OCI-LY1 (cell line): ENCODE measurements at regions not wholly inside any gene's neighbourhood (a gene's known extent, or its start where the extent isn't known, plus 50 kb on each side); places are given as distances from the start of the nearest gene placed in this dataset.

Source experiments
- H2AFZ ChIP-seq: fragments of 200-600 bp; sonication (generic), shearing (Covaris generic); 2 replicates; pipeline ENCODE4 v1.6.0; 2014; ENCODE audit warnings: antibody characterized with exemption, mild to moderate bottlenecking, low read length
- H3F3A ChIP-seq: fragments of 200-600 bp; sonication (generic), shearing (Covaris generic); 2 replicates; pipeline ENCODE4 v1.6.0; 2014; ENCODE audit warnings: mild to moderate bottlenecking, antibody characterized with exemption, low read length, moderate library complexity; ENCODE audit not compliant: insufficient read depth
- H3K27ac ChIP-seq: fragments of 200-600 bp; sonication (generic); 2 replicates; pipeline ENCODE4 v1.5.1; 2014; ENCODE audit warnings: low read length, mixed run types, mild to moderate bottlenecking, low read depth; ENCODE audit not compliant: poor library complexity, severe bottlenecking
- H3K27me3 ChIP-seq: fragments of 200-600 bp; sonication (generic); 2 replicates; pipeline ENCODE4 v1.6.0; 2014; ENCODE audit warnings: antibody characterized with exemption, mild to moderate bottlenecking, low read length, moderate library complexity; ENCODE audit not compliant: insufficient read depth
- H3K36me3 ChIP-seq: fragments of 200-600 bp; sonication (generic); 2 replicates; pipeline ENCODE4 v1.6.1; 2014; ENCODE audit warnings: mild to moderate bottlenecking, antibody characterized with exemption, low read length, moderate library complexity, mixed read lengths; ENCODE audit not compliant: insufficient read depth
- H3K4me1 ChIP-seq: fragments of 200-600 bp; sonication (generic); 2 replicates; pipeline ENCODE4 v1.5.1; 2014; ENCODE audit warnings: mild to moderate bottlenecking, low read length, moderate library complexity; ENCODE audit not compliant: insufficient read depth, severe bottlenecking
- H3K4me2 ChIP-seq: fragments of 200-600 bp; sonication (generic), shearing (Covaris generic); 2 replicates; pipeline ENCODE4 v1.6.1; 2014; ENCODE audit warnings: low read length
- H3K4me3 ChIP-seq: fragments of 200-600 bp; sonication (generic); 2 replicates; pipeline ENCODE4 v1.5.1; 2014; ENCODE audit warnings: low read length, low read depth, mild to moderate bottlenecking, mixed read lengths; ENCODE audit not compliant: poor library complexity, severe bottlenecking
- H3K79me2 ChIP-seq: fragments of 200-600 bp; shearing (Covaris generic); 2 replicates; pipeline ENCODE4 v1.6.1; 2016; ENCODE audit warnings: mixed run types, low read length, mixed read lengths; ENCODE audit not compliant: insufficient read depth
- H3K9ac ChIP-seq: fragments of 200-600 bp; sonication (generic), shearing (Covaris generic); 2 replicates; pipeline ENCODE4 v1.6.1; 2014; ENCODE audit warnings: mild to moderate bottlenecking, low read length, mixed read lengths
- H3K9me2 ChIP-seq: fragments of 200-600 bp; sonication (generic), shearing (Covaris generic); 2 replicates; pipeline ENCODE4 v1.6.1; 2014; ENCODE audit warnings: low read depth, mild to moderate bottlenecking, low read length, mixed read lengths
- H3K9me3 ChIP-seq: fragments of 200-600 bp; shearing (Covaris generic); 2 replicates; pipeline ENCODE4 v1.6.1; 2014; ENCODE audit warnings: low read length, mixed read lengths
- H4K20me1 ChIP-seq: fragments of 200-600 bp; sonication (generic), shearing (Covaris generic); 2 replicates; pipeline ENCODE4 v1.6.0; 2016; ENCODE audit warnings: mild to moderate bottlenecking, low read length; ENCODE audit not compliant: insufficient read depth
- CTCF ChIP-seq: fragments of 200-600 bp; sonication (generic), shearing (Covaris generic); IDR thresholded peaks from 2 replicates; pipeline ENCODE4 v1.5.1; 2017; ENCODE audit warnings: mild to moderate bottlenecking, antibody characterized with exemption, low read length, moderate library complexity, mixed read lengths
- EZH2 ChIP-seq: fragments of 200-600 bp; sonication (generic), shearing (Covaris generic); IDR thresholded peaks from 2 replicates; pipeline ENCODE4 v1.8.0; 2017; ENCODE audit warnings: borderline replicate concordance, mixed run types, mild to moderate bottlenecking, antibody characterized with exemption, low read length, moderate library complexity, mixed read lengths

DNA sequence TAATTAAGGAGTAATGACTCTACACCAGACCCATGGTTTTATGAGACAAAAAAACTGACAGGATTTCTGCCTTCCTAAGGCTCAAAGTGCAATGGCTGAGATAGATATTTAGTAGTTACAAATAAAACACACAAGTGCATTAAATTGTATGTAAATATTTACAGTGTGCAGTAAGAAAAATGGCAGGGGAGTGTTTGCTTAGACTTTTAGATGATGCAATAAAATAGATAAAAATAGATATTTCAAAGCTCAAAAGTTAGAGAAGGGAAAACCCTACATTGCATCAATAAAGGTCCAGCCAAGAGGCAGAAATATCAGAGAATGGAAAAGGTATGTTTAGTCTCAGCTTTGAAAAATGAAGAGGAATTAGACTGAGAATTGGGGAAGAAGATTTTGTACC is 226.3 kb upstream of the FGGY start:
- H4K20me1 ChIP-seq: no peaks in the 10 kb centered on the region
- TF ChIP-seq EZH2 (no peak), CTCF (no peak)

GRCh38 chr1:59071289-59071688 is 225.6 kb upstream of the FGGY start:
- TF ChIP-seq EZH2: no peak
- no peak for TF ChIP-seq CTCF
- Histone ChIP-seq H3K9ac (no peak overlapping the region), H2AFZ (no peak overlapping the region), H3K4me2 (no peak overlapping the region), H4K20me1 (no peaks in the 10 kb centered on the region), H3K9me2 (no peaks in the 10 kb centered on the region), H3K27ac (no peak overlapping the region), H3K27me3 (no peaks in the 10 kb centered on the region), H3K36me3 (no peaks in the 10 kb centered on the region), H3K9me3 (no peaks in the 10 kb centered on the region), H3K4me1 (no peaks in the 10 kb centered on the region), H3K79me2 (no peaks in the 10 kb centered on the region), H3K4me3 (no peak overlapping the region), H3F3A (no peaks in the 10 kb centered on the region)

More for the DNA sequence above, 226.3 kb upstream of the FGGY start:
- Histone ChIP-seq H3K4me3 (no peak overlapping the region), H3K79me2 (no peaks in the 10 kb centered on the region), H3K4me2 (no peak overlapping the region), H3K36me3 (no peaks in the 10 kb centered on the region), H3F3A (no peaks in the 10 kb centered on the region), H2AFZ (no peak overlapping the region), H3K27me3 (no peaks in the 10 kb centered on the region), H3K27ac (no peak overlapping the region), H3K9me2 (no peaks in the 10 kb centered on the region), H3K9ac (no peak overlapping the region), H3K4me1 (no peaks in the 10 kb centered on the region), H3K9me3 (no peaks in the 10 kb centered on the region)

- no peak overlapping the region for H3K4me3 ChIP-seq
- H3K4me2 ChIP-seq: no peak overlapping the region
- H3F3A ChIP-seq: no peaks in the 10 kb centered on the region
- no peaks in the 10 kb centered on the region for H3K9me3 ChIP-seq
- no peaks in the 10 kb centered on the region for H3K4me1 ChIP-seq
- no peak overlapping the region for H2AFZ ChIP-seq
- no peaks in the 10 kb centered on the region for H3K27me3 ChIP-seq
- no peak overlapping the region for H3K9ac ChIP-seq
- no peaks in the 10 kb centered on the region for H3K9me2 ChIP-seq
- TF ChIP-seq CTCF: no peak
- no peak for TF ChIP-seq EZH2
- H3K79me2 ChIP-seq: no peaks in the 10 kb centered on the region
- no peaks in the 10 kb centered on the region for H3K36me3 ChIP-seq
- H4K20me1 ChIP-seq: no peaks in the 10 kb centered on the region
- no peak overlapping the region for H3K27ac ChIP-seq
These were observed 224.9 kb upstream of the FGGY start for GRCh38 chr1:59071876-59072582.
